ENCODE measurements at regions not wholly inside any gene's neighbourhood (a gene's known extent, or its start where the extent isn't known, plus 50 kb on each side); places are given as distances from the start of the nearest gene placed in this dataset.

- no peak for DNase-seq
Measured at GRCh38 chr15:25051399-25052154, 96.8 kb downstream of the SNRPN start.

GRCh38 chr15:25052191-25052999 lies 97.6 kb downstream of the SNRPN start:
- DNase-seq, result no peak

GRCh38 chr15:25053000-25053815 lies 98.4 kb downstream of the SNRPN start:
- DNase-seq, result no peak

DNA sequence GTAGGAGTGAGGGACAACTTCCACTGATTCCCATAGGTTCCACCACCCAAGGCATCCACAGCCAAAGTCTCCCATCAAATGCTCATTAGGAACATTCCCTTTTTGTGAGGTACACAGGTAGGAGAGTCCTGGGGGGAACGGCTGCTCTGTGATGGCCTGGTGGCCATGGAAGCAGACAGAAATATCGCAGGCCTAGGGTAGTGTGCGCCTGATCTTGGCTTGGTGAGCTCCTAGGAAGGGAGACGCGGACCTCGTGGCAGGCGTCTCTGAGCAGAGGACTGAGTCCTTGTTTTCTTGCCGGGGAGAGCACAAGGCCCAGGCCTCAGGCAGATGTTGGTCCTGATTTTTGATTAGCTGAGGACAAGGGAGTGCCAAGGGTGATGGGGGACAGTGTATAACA lies 99.5 kb downstream of the SNRPN start:
- DNase-seq, result no peak

DNA sequence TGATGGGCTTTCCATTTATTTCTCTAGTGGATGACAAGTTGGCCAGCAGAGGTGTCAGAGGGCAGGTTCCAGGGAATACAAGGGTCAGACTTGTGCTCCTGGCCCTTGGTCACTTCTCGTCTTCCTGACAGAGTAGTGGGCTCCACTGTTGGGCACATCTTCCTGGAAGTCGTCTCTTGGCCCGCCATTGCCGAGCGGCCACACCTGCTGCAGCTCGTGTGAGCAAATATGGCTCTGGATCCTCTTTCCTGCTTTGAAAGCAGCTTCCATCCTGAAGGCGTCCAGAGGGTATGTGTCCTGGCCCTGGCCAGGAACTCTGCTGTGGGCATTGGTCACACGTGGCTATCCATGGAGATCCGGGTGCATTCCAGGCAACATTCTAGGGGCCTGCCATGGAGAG lies 100.2 kb downstream of the SNRPN start:
- no peak for DNase-seq

DNA sequence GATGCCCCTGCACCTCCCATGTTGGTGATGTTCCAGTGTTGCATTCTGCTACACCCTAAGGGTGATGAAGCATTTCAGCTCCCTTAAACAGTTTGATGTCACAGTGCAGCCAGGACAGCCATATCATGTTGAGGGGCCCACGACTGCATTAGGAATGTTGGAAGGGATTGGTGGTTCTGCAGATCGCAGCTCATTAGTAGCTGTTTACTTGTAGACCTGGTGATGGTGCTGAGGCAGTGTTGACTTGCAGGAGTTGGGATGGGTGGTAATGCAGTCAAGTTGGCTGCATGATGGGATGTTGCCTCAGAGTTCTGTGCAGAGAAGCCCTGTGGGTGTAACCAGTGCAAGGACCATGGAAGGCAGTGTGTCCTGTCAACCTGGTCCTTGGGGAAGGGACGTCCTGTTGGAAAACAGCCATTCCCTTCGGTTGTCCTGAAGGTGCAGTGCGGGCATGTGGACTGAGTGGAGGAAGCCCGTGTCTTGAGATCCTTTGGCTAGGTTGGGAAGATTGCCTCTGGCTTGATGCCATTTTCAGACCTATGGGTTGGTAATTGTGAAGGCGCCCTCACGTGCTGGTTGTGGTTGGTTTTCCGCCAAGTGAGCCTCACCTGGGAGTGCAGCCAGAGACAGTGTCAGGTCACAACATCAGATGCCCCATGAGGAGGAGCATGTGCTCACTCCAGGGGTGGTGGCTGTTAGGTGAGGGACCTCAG lies 100.7 kb downstream of the SNRPN start:
- DNase-seq, result no peak

DNA sequence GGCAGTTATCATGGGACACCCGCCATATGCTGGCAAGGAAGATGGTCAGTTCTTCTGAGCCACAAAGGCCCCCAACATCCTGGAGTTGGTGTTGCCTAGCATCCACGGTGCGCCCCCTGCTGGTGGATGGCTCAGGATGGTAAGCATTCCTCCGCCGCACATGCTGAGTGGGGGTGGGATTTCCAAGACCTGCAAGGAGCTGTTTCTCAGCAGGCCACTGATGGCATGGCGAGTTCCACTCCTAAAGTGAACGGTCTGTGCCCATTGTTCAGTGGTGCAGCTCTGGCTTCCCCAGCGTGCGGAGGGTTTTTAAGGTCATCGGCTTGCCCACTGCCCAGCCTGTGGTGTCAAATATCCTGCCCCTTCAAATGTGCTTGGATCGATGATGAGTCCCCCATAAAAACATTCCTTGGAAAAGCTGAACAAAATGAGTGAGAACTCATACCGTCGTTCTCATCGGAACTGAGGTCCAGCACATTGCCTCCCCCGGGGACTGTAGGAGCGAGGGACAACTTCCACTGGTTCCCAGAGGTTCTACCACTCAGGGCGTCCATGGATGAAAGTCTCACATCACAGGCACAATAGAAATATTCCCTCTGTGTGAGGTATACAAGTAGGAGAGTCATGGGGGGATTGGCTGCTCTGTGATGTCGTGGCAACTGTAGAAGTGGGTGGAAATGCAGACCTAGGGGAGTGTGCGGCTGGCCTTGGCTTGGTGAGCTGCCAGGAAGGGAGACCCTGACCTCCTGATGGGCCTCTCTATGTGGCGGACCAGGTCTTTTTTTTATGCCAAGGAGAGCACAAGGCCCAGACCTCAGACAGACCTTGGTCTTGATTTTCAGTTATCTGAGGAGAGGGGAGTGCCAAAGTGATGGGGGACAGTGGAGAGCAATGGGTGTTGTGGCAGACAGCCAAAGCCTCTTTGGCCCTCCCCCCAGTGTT lies 102.0 kb downstream of the SNRPN start:
- DNase-seq, result no peak

DNA sequence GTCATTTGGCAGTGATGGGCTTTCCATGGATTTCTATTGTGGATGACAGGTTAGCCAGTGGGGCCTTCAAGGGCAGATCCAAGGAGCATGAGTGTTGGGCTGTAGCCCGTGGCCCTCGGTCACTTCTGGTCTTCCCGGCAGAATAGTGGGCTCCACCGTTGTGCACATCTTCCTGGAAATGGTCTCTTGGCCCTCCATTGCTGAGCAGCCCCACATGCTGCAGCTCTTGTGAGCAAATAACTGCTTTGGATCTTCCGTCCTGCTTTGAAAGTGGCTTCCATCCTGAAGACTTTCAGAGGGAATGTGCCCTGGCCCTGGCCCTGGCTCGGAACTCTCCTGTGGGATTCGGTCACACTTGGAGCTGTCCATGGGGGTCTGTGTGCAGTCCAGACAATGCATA lies 102.8 kb downstream of the SNRPN start:
- no peak for DNase-seq

- DNase-seq, result no peak
Measured at GRCh38 chr15:25058080-25058785, 103.4 kb downstream of the SNRPN start.

- DNase-seq, result no peak
Measured at GRCh38 chr15:25059698-25060471, 105.1 kb downstream of the SNRPN start.

DNA sequence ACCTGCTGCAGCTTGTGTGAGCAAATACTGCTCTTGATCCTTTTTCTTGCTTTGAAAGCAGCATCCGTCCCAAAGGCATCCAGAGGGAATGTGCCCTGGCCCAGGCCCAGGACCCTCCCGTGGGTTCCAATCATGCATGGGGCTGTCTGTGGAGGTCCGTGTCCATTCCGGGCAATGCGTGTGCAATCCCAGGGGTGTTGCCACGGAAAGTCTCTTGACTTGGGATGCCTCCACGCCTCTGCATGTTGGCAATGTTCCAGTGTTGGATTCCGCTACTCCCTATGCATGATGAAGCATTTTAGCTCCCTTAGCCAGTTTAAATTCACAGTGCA lies 105.7 kb downstream of the SNRPN start:
- no peak for DNase-seq

- DNase-seq, result no peak
Measured at GRCh38 chr15:25060996-25061620, 106.3 kb downstream of the SNRPN start.

GRCh38 chr15:25061808-25062550 lies 107.2 kb downstream of the SNRPN start:
- DNase-seq, result no peak

DNA sequence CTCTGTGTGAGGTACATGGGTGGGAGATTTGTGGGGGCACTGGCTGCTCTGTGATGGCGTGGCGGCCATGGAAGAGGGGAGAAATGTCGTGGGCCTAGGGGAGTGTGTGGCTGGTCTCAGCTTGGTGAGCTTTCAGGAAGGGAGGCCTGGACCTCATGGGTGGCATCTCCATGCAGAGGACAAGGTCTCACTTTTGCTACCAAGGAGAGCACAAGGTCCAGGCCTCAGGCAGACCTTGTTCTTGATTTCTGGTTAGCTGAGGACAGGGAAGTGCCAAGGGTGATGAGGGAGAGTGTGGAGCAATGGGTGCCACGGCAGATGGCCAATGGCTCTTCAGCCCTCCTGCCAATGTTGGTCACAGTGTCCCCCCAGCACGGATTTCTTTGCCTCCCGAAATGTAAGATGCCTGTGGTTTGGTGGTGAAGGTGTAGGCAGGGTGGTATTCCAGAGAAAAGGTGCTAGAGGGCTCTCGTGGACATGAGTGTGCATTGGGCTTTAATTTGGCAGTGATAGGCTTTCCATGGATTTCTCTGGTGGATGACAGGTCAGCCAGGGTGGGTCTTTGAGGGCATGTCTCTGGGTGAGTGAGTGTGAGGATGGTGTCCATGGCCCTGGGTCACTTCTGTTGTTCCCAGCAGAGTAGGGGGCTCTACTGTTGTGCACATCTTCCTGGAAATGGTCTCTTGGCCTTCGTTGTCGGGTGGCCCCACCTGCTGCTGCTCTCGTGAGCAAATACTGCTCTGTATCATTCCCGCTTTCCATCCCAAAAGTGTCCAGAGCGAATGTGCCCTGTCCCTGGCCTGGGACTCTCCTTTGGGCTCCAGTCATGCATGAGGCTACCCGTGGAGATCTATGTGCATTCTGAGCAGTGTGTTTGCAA lies 108.0 kb downstream of the SNRPN start:
- no peak for DNase-seq

- no peak for DNase-seq
Measured at GRCh38 chr15:25065286-25065685, 110.5 kb downstream of the SNRPN start.

DNA sequence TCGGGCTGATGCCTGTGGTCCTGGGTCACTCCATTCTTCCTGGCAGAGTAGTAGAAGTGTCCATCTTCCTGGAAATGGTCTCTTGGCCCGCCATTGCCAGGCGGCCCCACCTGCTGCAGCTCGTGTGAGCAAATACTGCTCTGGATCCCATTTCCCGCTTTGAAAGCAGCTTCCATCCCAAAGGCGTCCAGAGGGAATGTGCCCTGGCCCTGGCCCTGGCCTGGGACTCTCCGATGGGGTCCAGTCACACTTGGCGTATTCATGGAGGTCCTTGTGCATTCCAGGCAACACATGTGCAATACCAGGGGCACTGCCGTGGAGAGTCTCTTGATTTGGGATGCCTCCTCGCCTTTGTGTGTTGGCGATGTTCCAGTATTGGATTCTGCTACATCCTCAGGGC lies 111.1 kb downstream of the SNRPN start:
- DNase-seq, result no peak

DNA sequence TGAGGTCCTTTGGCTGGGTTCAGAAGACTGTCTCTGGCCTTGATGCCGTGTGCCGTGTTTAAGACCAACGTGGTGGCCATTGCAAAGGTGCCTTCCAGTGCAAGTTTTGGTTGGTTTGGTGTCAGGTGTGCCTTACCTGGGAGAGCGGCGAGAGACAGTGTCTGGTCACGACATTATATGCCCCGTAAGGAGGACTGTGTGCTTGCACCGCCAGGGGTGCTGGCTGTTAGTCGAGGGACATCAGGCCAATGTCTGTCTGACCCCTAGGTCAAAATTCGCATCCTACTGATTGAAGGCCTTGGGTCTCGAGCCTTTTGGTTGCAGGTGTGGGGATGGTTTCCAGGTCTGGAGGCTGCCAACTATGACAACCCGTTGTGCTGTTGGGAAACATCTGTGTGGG lies 111.9 kb downstream of the SNRPN start:
- DNase-seq, result no peak

- DNase-seq, result no peak
Measured at GRCh38 chr15:25067725-25068309, 113.0 kb downstream of the SNRPN start.

Measured in 8988T (cell line).